HG03520 (cell line): ENCODE measurements at regions not wholly inside any gene's neighbourhood (a gene's known extent, or its start where the extent isn't known, plus 50 kb on each side); places are given as distances from the start of the nearest gene placed in this dataset.
A peak's percentile ranks its signal among the peaks of the same experiment; 100 is the strongest.
"Not testable (repeated sequence)": the region's sequence is repeated elsewhere in the genome, so short reads cannot be mapped to it uniquely, and the experiment has no call there.

Source experiments
- ATAC-seq: cut with Tn5 transposase; IDR thresholded peaks from one replicate; pipeline ENCODE4 v1.9.1; 2021; ENCODE audit warnings: mild to moderate bottlenecking, moderate library complexity; ENCODE audit not compliant: unreplicated experiment

GRCh38 chr2:84373391-84373790 is 85.7 kb downstream of the SUCLG1 start:
- ATAC-seq = no peak

- no peak for ATAC-seq
These were observed 96.5 kb downstream of the SUCLG1 start for GRCh38 chr2:84362541-84362940.

- ATAC-seq = no peak
These were observed 121.0 kb downstream of the SUCLG1 start for GRCh38 chr2:84338069-84338468.

GRCh38 chr2:84327645-84328249 is 131.3 kb downstream of the SUCLG1 start:
- no peak for ATAC-seq

- ATAC-seq = no peak
These were observed 132.1 kb downstream of the SUCLG1 start for GRCh38 chr2:84326831-84327432.

GRCh38 chr2:84323890-84324289 is 135.2 kb downstream of the SUCLG1 start:
- no peak for ATAC-seq

GRCh38 chr2:84320940-84321339 is 138.1 kb downstream of the SUCLG1 start:
- no peak for ATAC-seq

GRCh38 chr2:84319581-84319980 is 139.5 kb downstream of the SUCLG1 start:
- ATAC-seq = no peak

GRCh38 chr2:84317135-84317534 is 141.9 kb downstream of the SUCLG1 start:
- ATAC-seq = no peak

- ATAC-seq = peak; percentile 98
These were observed 144.2 kb downstream of the SUCLG1 start for GRCh38 chr2:84314901-84315330.

- ATAC-seq = no peak
These were observed 144.8 kb downstream of the SUCLG1 start for GRCh38 chr2:84314250-84314649.

- ATAC-seq = no peak
These were observed 149.8 kb downstream of the SUCLG1 start for GRCh38 chr2:84309281-84309680.

- no peak for ATAC-seq
These were observed 152.7 kb downstream of the SUCLG1 start for GRCh38 chr2:84306361-84306760.

GRCh38 chr2:84302513-84303412 is 156.3 kb downstream of the SUCLG1 start:
- peak; percentile 98 for ATAC-seq

GRCh38 chr2:84301717-84302116 is 157.4 kb downstream of the SUCLG1 start:
- ATAC-seq = no peak

- ATAC-seq = no peak
These were observed 158.4 kb downstream of the SUCLG1 start for GRCh38 chr2:84300696-84301029.

GRCh38 chr2:84300001-84300695 is 158.9 kb downstream of the SUCLG1 start:
- not testable (repeated sequence) for ATAC-seq

- ATAC-seq = no peak
These were observed 159.8 kb downstream of the SUCLG1 start for GRCh38 chr2:84299211-84299775.

GRCh38 chr2:84297155-84297554 is 161.9 kb downstream of the SUCLG1 start:
- ATAC-seq = no peak

GRCh38 chr2:84293791-84294380 is 165.2 kb downstream of the SUCLG1 start:
- ATAC-seq = no peak

- no peak for ATAC-seq
These were observed 166.5 kb downstream of the SUCLG1 start for GRCh38 chr2:84292545-84292944.
